ENCODE measurements at regions not wholly inside any gene's neighbourhood (a gene's known extent, or its start where the extent isn't known, plus 50 kb on each side); places are given as distances from the start of the nearest gene placed in this dataset.

DNA sequence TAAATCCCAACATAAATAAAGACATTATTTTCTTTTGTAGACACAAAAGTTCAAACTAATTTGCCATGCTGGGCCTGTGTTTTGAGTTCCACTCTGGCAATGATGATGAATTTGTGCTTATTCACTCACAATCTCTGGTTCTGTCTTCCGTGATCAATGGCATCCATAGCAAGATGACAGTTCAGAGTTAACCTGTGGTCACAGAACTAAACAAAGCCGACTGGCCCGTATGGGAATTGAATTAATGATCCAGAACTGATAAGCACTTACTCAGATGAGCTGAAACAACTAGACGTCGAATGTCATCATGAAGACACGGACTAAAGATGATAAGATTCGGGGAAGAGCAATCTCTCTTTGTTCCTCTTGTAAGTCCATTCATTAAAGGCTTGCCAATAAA lies 81.6 kb downstream of the CAPZA3 start:
- Histone ChIP-seq H3K79me2 (ENCODE audit: control insufficient read depth, insufficient read depth, low read length) (no peaks in the 10 kb centered on the region), H3K4me2 (ENCODE audit: insufficient read depth, low read length) (no peak overlapping the region), H3K9ac (replicated peaks; ENCODE audit: extremely low read depth, insufficient read depth, low read length) (no peak overlapping the region), H3K9me1 (replicated peaks; ENCODE audit: control insufficient read depth, extremely low read depth, insufficient read depth, low read length) (no peaks in the 10 kb centered on the region), H2AFZ (ENCODE audit: low read depth, low read length) (no peak overlapping the region), H3K27me3 (ENCODE audit: control insufficient read depth in 2 of 2, insufficient read depth in 2 of 2, low read length in 2 of 2) (no peaks in the 10 kb centered on the region), H3K4me3 (replicated peaks in 1 of 3; ENCODE audit: insufficient read depth in 1 of 3, low read depth in 1 of 3, low read length in 3 of 3) (no peak overlapping the region), H3K4me1 (ENCODE audit: control insufficient read depth, extremely low read depth, insufficient read depth, low read length) (no peaks in the 10 kb centered on the region), H4K20me1 (replicated peaks; ENCODE audit: control insufficient read depth, extremely low read depth, insufficient read depth, low read length) (no peaks in the 10 kb centered on the region), H3K36me3 (ENCODE audit: control insufficient read depth in 2 of 2, extremely low read depth in 1 of 2, insufficient read depth in 2 of 2, low read length in 2 of 2) (no peaks in the 10 kb centered on the region), H3K27ac (ENCODE audit: insufficient read depth, low read depth, low read length) (no peak overlapping the region), H3K9me3 (replicated peaks; ENCODE audit: control insufficient read depth, insufficient read depth, low read length) (no peaks in the 10 kb centered on the region)
- DNase-seq (ENCODE audit: low read depth, low spot score) (no peak), FAIRE-seq (no peak)
- no TSS peak for BruUV-seq (replicated peaks)
- TF ChIP-seq POLR2A (IDR thresholded peaks at IDR 0.05; ENCODE audit: low read depth, low read length) (no peak), GATA2 (IDR thresholded peaks at IDR 0.05; ENCODE audit: insufficient read depth, insufficient read length, low read depth, low read length) (no peak), FOS (IDR thresholded peaks at IDR 0.05; ENCODE audit: borderline replicate concordance, insufficient read depth, low read length) (no peak), JUN (IDR thresholded peaks at IDR 0.05; ENCODE audit: borderline replicate concordance, insufficient read depth, insufficient read length, low read depth) (no peak), EZH2 (IDR thresholded peaks at IDR 0.05; ENCODE audit: borderline replicate concordance, low read depth, low read length, severe bottlenecking) (no peak), MYC (IDR thresholded peaks at IDR 0.05; ENCODE audit: low read depth, low read length) (no peak), POLR2AphosphoS5 (IDR thresholded peaks at IDR 0.05; ENCODE audit: insufficient read depth, low read depth, low read length) (no peak)
- TF ChIP-seq, protein P1, sequence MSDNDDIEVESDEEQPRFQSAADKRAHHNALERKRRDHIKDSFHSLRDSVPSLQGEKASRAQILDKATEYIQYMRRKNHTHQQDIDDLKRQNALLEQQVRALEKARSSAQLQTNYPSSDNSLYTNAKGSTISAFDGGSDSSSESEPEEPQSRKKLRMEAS (IDR thresholded peaks at IDR 0.05; ENCODE audit: insufficient read depth, insufficient read length) = no peak
- TF ChIP-seq, protein P2, sequence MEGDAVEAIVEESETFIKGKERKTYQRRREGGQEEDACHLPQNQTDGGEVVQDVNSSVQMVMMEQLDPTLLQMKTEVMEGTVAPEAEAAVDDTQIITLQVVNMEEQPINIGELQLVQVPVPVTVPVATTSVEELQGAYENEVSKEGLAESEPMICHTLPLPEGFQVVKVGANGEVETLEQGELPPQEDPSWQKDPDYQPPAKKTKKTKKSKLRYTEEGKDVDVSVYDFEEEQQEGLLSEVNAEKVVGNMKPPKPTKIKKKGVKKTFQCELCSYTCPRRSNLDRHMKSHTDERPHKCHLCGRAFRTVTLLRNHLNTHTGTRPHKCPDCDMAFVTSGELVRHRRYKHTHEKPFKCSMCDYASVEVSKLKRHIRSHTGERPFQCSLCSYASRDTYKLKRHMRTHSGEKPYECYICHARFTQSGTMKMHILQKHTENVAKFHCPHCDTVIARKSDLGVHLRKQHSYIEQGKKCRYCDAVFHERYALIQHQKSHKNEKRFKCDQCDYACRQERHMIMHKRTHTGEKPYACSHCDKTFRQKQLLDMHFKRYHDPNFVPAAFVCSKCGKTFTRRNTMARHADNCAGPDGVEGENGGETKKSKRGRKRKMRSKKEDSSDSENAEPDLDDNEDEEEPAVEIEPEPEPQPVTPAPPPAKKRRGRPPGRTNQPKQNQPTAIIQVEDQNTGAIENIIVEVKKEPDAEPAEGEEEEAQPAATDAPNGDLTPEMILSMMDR (IDR thresholded peaks at IDR 0.05; ENCODE audit: extremely low read depth in 1 of 2, insufficient read depth in 1 of 2, low read depth in 1 of 2, low read length in 2 of 2) = no peak
- CTCF ChIA-PET = no interaction called here
- dilution Hi-C loops (cut with MboI; ENCODE audit: extremely low pct_ligation_motif_present, low sequenced_read_pairs) (no loop called here), intact Hi-C loops (cut with micrococcal nuclease) (no loop called here)
- POLR2A ChIA-PET = no interaction called here
